ENCODE measurements at regions not wholly inside any gene's neighbourhood (a gene's known extent, or its start where the extent isn't known, plus 50 kb on each side); places are given as distances from the start of the nearest gene placed in this dataset.
"Not testable (repeated sequence)": the region's sequence is repeated elsewhere in the genome, so short reads cannot be mapped to it uniquely, and the experiment has no call there.

GRCh38 chr5:57955511-57955910 lies 472.9 kb upstream of the ACTBL2 start:
- no peak for DNase-seq (ENCODE audit: low read depth, low spot score)

GRCh38 chr5:57953792-57954191 lies 471.2 kb upstream of the ACTBL2 start:
- DNase-seq (ENCODE audit: low read depth, low spot score) = no peak

GRCh38 chr5:57950616-57951228 lies 468.1 kb upstream of the ACTBL2 start:
- no peak for DNase-seq (ENCODE audit: low read depth, low spot score)

GRCh38 chr5:57948091-57948490 lies 465.5 kb upstream of the ACTBL2 start:
- no peak for DNase-seq (ENCODE audit: low read depth, low spot score)

GRCh38 chr5:57947181-57947580 lies 464.6 kb upstream of the ACTBL2 start:
- no peak for DNase-seq (ENCODE audit: low read depth, low spot score)

- DNase-seq (ENCODE audit: low read depth, low spot score) = no peak
Measured at GRCh38 chr5:57940879-57941278, 458.3 kb upstream of the ACTBL2 start.

- no peak for DNase-seq (ENCODE audit: low read depth, low spot score)
Measured at GRCh38 chr5:57940236-57940635, 457.6 kb upstream of the ACTBL2 start.

- no peak for DNase-seq (ENCODE audit: low read depth, low spot score)
Measured at GRCh38 chr5:57939771-57940170, 457.2 kb upstream of the ACTBL2 start.

- no peak for DNase-seq (ENCODE audit: low read depth, low spot score)
Measured at GRCh38 chr5:57939335-57939734, 456.7 kb upstream of the ACTBL2 start.

GRCh38 chr5:57938174-57938557 lies 455.6 kb upstream of the ACTBL2 start:
- no peak for DNase-seq (ENCODE audit: low read depth, low spot score)

GRCh38 chr5:57937501-57938173 lies 455.0 kb upstream of the ACTBL2 start:
- DNase-seq (ENCODE audit: low read depth, low spot score) = no peak

GRCh38 chr5:57937025-57937424 lies 454.4 kb upstream of the ACTBL2 start:
- DNase-seq (ENCODE audit: low read depth, low spot score) = no peak

GRCh38 chr5:57932761-57933160 lies 450.1 kb upstream of the ACTBL2 start:
- no peak for DNase-seq (ENCODE audit: low read depth, low spot score)

GRCh38 chr5:57931807-57932206 lies 449.2 kb upstream of the ACTBL2 start:
- DNase-seq (ENCODE audit: low read depth, low spot score) = no peak

- no peak for DNase-seq (ENCODE audit: low read depth, low spot score)
Measured at GRCh38 chr5:57931352-57931751, 448.7 kb upstream of the ACTBL2 start.

GRCh38 chr5:57929271-57929670 lies 446.7 kb upstream of the ACTBL2 start:
- DNase-seq (ENCODE audit: low read depth, low spot score) = no peak

- DNase-seq (ENCODE audit: low read depth, low spot score) = not testable (repeated sequence)
Measured at GRCh38 chr5:57923094-57923493, 440.5 kb upstream of the ACTBL2 start.

- DNase-seq (ENCODE audit: low read depth, low spot score) = no peak
Measured at GRCh38 chr5:57917004-57917403, 434.4 kb upstream of the ACTBL2 start.

GRCh38 chr5:57915536-57915935 lies 432.9 kb upstream of the ACTBL2 start:
- no peak for DNase-seq (ENCODE audit: low read depth, low spot score)

- no peak for DNase-seq (ENCODE audit: low read depth, low spot score)
Measured at GRCh38 chr5:57911438-57911837, 428.8 kb upstream of the ACTBL2 start.

- DNase-seq (ENCODE audit: low read depth, low spot score) = no peak
Measured at GRCh38 chr5:57906671-57907070, 424.1 kb upstream of the ACTBL2 start.

GRCh38 chr5:57903458-57903857 lies 420.8 kb upstream of the ACTBL2 start:
- no peak for DNase-seq (ENCODE audit: low read depth, low spot score)

GRCh38 chr5:57902095-57902494 lies 419.5 kb upstream of the ACTBL2 start:
- DNase-seq (ENCODE audit: low read depth, low spot score) = no peak
